ENCODE measurements at regions not wholly inside any gene's neighbourhood (a gene's known extent, or its start where the extent isn't known, plus 50 kb on each side); places are given as distances from the start of the nearest gene placed in this dataset.

DNA sequence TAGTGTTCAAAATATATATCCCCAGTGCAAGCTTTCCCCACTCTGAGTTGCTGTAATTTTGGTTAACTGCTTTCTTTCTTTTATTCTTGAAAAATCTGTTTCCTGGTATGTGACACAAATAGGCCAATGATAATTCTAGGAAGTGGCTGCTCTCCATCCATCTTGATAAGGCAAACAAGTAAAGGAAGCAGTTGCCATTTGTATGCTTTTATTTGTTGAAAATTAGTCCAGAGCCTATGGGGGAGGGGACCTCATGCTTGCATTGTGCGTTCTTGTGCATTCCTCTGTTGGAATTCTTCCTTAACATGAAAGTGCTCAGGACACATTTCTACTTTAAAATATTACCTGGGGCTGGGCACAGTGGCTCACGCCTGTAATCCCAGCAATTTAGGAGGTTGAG, 111.2 kb upstream of the FSHR start:
- FAIRE-seq (no peak), DNase-seq (ENCODE audit: low spot score in 2 of 2) (no peak)

DNA sequence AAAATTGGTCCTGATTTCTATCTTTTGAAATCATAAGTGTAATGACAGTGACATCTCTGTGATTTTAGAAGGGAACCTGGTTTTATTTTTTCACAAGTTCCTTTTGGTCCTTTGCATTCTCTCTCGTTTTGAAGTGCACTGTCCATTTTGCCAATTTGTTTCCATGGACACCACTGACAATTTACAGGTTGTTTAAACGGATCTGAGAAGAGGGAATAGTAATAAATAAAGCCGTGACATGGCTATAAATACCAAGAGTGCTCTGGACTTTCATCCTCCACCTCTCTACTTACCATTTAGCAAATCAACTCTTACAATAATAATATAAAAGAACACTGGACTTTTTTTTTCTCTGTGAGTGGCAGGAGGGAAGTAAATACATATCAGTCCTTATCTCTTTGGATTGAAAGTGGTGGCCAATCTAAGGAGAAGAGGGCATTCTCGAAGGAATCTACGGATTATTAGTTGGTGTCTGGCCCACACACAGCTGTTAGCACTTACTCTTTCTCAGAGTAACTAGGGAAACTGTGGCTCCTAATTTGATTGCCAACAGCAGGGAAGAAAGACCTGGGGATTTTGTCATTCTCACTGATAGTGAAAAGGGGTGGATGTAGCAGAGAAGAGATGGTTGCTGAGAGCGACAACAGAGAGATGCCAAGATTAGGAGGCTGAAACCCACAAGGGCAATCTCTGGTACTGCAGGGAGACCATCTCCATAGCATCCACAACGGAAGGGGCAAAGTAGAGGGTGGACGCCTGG, 108.7 kb upstream of the FSHR start:
- FAIRE-seq (no peak), DNase-seq (ENCODE audit: low spot score in 2 of 2) (no peak)

- DNase-seq (ENCODE audit: low spot score in 2 of 2) (no peak), FAIRE-seq (no peak)
Measured at GRCh38 chr2:49261781-49262180, 107.5 kb upstream of the FSHR start.

GRCh38 chr2:49260979-49261538, 106.7 kb upstream of the FSHR start:
- no peak for DNase-seq (ENCODE audit: low spot score in 2 of 2)
- FAIRE-seq, result no peak

DNA sequence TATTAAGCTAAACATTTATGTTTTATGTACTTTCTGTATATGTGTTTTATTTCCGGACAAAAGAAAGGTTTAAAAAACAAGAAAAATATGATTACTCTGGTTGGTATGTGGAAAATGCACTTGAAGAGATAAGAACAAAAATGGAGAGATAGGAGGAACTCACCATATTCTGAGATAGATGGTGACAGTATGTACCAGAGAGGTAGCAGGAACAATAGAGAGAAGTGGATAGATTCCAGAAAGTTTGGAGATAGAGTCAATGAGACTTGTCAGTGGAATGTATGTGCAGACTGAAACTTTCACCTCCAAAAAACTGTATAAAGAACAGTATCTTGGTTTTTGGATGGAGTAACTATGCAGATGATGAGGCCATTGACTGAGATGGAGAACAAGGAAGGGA, 105.6 kb upstream of the FSHR start:
- FAIRE-seq (no peak), DNase-seq (ENCODE audit: low spot score in 2 of 2) (no peak)

DNA sequence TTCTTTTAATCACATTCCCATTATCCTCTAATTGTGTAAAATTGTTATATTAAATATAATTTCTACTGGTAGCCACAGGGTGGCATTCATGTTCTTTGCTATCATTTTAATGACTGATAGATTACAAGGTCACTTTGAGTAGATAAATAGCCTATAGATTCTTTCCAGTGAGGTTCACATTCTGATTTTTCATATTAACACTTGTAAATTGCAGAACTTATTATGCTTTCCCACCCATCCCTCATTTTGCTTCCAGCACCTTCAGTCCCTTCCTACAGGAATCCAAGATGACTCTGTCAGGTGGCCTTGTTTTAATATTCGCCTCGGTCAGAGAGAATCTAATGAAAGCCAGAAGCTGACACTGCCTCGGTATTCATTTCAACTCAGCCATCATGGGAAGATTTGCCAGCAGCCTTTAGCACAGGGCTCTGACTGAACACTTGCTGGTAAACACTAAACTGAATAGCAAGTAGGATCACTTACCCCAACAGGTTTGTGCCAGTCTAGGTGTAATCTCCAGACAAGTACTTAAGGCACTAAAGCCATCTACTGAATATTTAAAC, 101.2 kb upstream of the FSHR start:
- FAIRE-seq, result peak; percentile 39
- DNase-seq (ENCODE audit: low spot score in 2 of 2), result peak in 1 of 2 donors; percentile 1

- FAIRE-seq, result no peak
- no peak for DNase-seq (ENCODE audit: low spot score in 2 of 2)
Measured at GRCh38 chr2:49254401-49254800, 100.1 kb upstream of the FSHR start.

GRCh38 chr2:49251766-49252165, 97.5 kb upstream of the FSHR start:
- FAIRE-seq, result no peak
- no peak for DNase-seq (ENCODE audit: low spot score in 2 of 2)

DNA sequence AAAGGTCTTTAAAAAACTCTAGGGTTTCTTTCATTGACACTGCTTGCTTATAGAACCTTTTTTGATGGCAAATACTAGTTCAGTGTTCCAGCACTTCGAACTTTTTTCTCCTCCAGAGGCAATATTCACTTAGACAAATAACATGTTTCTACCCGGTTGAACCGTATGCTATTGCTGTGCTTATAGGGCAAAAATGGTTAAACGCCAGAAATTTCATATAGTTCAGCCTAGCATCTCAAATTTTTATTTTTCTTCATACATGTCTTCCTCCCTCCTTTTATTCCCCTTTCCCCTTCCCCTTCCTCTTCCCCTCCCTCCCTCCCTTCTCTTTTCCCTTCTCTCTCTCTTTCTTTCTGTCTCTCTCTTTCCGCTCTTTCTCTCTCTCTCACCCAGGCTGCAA, 96.9 kb upstream of the FSHR start:
- DNase-seq (ENCODE audit: low spot score in 2 of 2) (no peak), FAIRE-seq (no peak)

DNA sequence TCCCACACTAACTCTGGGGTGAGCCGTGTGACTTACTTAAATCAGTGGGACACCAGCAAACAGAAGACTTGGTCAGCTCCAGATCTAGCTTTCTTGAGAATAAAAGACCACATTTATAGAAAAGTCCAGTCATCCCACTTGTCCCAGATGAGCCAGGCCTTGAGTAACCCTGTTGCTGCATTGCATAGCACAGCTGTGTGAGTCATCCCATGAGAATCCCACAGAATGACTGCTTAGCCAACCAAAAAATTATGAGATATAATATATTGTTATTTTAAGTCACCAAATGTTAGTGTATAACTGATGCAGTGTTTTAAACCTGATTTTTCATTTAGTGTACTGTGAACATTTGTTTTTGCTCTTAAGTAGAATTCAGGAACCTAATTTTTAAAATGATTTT, 94.2 kb upstream of the FSHR start:
- DNase-seq (ENCODE audit: low spot score in 2 of 2), result no peak
- FAIRE-seq, result no peak

DNA sequence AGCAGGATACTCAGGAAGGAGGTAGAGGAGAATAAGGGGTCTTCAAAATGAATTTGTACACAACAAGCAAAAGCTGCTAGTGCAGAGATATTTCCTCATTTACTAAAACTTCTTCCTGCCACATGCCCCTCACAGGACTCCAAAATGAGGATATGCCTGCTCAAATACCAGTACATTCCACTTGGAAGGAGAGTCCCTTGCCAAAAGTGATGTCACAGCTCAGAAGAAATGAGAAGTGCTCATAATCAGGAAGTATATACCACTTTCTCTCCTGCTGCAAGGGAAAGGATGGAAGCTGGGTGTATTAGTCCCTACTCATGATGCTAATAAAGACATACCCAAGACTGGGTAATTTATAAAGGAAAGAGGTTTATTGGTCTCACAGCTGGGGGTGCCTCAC, 87.7 kb upstream of the FSHR start:
- DNase-seq (ENCODE audit: low spot score in 2 of 2), result no peak
- no peak for FAIRE-seq

GRCh38 chr2:49241501-49241900, 87.2 kb upstream of the FSHR start:
- no peak for DNase-seq (ENCODE audit: low spot score in 2 of 2)
- no peak for FAIRE-seq

- no peak for FAIRE-seq
- no peak for DNase-seq (ENCODE audit: low spot score in 2 of 2)
Measured at GRCh38 chr2:49240608-49241007, 86.3 kb upstream of the FSHR start.

DNA sequence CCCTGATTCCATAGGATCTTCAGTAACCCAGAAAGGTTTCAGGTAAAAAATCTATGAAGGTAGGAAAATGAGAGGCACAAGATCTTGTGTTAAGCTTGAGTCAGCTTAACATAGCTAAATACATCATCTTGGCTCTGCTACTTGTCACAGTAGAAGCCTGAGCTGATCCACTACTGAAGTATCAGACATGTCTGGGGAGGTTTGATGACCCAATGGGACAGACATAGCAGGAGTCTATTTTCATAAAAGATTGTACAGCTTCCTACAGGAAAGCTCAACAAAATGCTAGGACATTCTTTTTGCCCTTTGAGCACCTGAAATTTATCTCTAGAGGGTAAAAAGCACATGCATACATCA, 84.3 kb upstream of the FSHR start:
- FAIRE-seq (no peak), DNase-seq (ENCODE audit: low spot score in 2 of 2) (no peak)

- FAIRE-seq (no peak), DNase-seq (ENCODE audit: low spot score in 2 of 2) (no peak)
Measured at GRCh38 chr2:49237867-49238603, 83.7 kb upstream of the FSHR start.

DNA sequence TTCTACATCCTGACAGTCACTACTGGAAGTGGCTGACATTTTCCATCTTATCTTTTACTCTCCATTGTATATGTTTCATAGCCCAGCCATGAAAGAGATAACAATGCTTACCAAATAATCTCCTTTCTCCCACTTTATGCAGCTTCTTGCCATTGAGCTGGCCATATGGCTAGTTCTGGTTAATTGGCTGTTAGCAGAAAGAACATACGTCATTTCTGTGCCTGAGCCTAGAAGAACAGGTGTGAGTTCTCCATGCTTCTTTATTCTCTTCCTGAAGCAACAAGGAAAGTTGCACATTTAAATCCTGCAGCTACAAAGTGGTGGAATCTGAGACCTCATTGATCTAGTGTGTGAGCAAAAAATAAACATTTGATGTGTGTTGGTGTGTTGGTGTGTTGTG, 82.0 kb upstream of the FSHR start:
- DNase-seq (ENCODE audit: low spot score in 2 of 2), result no peak
- FAIRE-seq, result no peak

DNA sequence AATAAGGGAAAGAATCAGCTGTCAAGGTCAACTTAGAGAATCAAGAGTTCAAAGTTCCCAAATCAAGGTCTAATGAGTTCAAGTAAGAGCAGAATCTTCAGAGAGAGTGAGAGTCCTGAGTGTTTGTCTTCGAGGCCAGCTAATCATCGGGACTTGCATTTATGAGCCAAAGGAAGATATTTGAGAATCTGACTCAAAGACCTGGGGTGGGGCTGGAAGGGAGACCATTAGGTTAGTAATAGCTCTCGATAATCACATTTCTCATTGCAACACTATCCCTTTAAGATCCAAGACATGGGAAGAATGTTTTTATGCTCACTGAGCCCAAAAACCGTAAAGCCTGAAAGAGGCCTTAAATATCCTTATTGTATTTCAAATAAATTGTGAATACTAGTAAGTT, 72.0 kb upstream of the FSHR start:
- FAIRE-seq (no peak), DNase-seq (ENCODE audit: low spot score in 2 of 2) (no peak)

- DNase-seq (ENCODE audit: low spot score in 2 of 2), result no peak
- no peak for FAIRE-seq
Measured at GRCh38 chr2:49225126-49225525, 70.8 kb upstream of the FSHR start.

- DNase-seq (ENCODE audit: low spot score in 2 of 2), result no peak
Measured at GRCh38 chr2:49224426-49225010, 70.2 kb upstream of the FSHR start.

DNA sequence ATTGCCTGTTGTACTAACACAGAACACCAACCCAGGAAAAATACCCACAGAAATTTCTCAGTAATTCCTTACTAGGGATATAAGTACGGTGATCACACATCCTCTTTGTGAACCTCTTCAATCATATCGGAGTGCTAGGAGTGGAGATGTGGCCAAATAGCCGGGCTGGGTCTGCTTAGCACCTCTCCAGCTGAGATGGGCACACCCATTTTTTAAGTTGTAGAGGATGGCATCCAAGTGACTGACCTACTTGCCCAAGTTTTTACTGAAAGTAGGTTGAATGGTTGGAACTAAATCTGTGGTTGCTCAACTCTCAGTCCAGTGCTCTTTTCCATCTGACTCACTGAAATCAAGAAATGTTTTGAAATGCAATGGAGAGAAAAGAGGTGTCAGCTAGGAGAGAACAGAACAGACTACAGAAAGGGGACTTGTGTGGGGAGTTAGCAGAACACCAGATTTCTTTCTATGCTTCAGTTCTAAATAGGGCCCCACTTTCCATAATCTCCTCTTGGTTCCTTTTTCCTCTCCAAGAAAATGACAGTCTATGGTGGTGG, 68.7 kb upstream of the FSHR start:
- DNase-seq (ENCODE audit: low spot score in 2 of 2) (no peak), FAIRE-seq (no peak)

More at GRCh38 chr2:49224426-49225010, 70.2 kb upstream of the FSHR start:
- no peak for FAIRE-seq

GRCh38 chr2:49219741-49220140, 65.4 kb upstream of the FSHR start:
- FAIRE-seq (no peak), DNase-seq (ENCODE audit: low spot score in 2 of 2) (no peak)
